ENCODE measurements at regions not wholly inside any gene's neighbourhood (a gene's known extent, or its start where the extent isn't known, plus 50 kb on each side); places are given as distances from the start of the nearest gene placed in this dataset.

DNA sequence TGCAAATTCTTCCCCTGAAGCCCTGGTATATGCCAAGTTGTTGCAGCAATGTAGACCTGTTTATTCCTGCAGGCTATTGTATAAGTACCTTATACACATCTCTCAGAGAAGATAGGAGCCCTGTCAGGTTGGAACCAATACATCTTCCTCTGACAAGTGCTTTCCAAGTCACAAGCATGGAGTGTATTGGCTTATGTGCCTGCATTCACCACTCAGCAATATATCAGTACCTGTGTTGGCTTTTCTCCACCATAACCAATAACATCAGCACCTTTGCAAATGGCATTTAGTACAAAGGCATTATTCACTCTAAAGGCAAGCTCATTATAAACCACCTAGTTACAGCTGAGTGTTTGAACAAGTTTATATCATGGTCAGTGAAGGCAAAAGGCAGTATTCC lies 611.7 kb upstream of the CNTN5 start:
- Histone ChIP-seq H3K27ac (ENCODE audit: low read depth in 1 of 2, low read length in 2 of 2) (no peak overlapping the region), H3K9me3 (ENCODE audit: control insufficient read depth in 4 of 4, low read length in 3 of 4) (no peaks in the 10 kb centered on the region), H3K4me1 (ENCODE audit: control insufficient read depth in 4 of 4, insufficient read depth in 4 of 4, low read length in 3 of 4) (no peaks in the 10 kb centered on the region), H3K9ac (ENCODE audit: low read depth in 1 of 2, low read length in 2 of 2) (no peak overlapping the region), H3K4me3 (ENCODE audit: low read depth in 1 of 3, low read length in 3 of 3) (no peak overlapping the region), H3K27me3 (ENCODE audit: control insufficient read depth in 4 of 4, insufficient read depth in 4 of 4, low read length in 3 of 4) (no peaks in the 10 kb centered on the region), H3K36me3 (ENCODE audit: control insufficient read depth in 4 of 4, insufficient read depth in 3 of 4, low read depth in 1 of 4, low read length in 3 of 4) (no peaks in the 10 kb centered on the region)
- DNase-seq (ENCODE audit: low spot score): no peak
- TF ChIP-seq TAF1 (conservative IDR thresholded peaks at IDR 0.05): no peak
- TF ChIP-seq FOXA2 (IDR thresholded peaks at IDR 0.05): no peak
- TF ChIP-seq, protein P1, sequence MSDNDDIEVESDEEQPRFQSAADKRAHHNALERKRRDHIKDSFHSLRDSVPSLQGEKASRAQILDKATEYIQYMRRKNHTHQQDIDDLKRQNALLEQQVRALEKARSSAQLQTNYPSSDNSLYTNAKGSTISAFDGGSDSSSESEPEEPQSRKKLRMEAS (IDR thresholded peaks at IDR 0.05): no peak
- no peak for TF ChIP-seq ATF3 (IDR thresholded peaks at IDR 0.05)
- no peak for TF ChIP-seq GABPA (IDR thresholded peaks at IDR 0.05 in 1 of 2, conservative IDR thresholded peaks at IDR 0.05 in 1 of 2)
- no peak for TF ChIP-seq ZBTB33 (IDR thresholded peaks at IDR 0.05)
- TF ChIP-seq RAD21 (IDR thresholded peaks at IDR 0.05): no peak
- TF ChIP-seq NR2F2 (IDR thresholded peaks at IDR 0.05): no peak
- no peak for TF ChIP-seq JUND (IDR thresholded peaks at IDR 0.05)

DNA sequence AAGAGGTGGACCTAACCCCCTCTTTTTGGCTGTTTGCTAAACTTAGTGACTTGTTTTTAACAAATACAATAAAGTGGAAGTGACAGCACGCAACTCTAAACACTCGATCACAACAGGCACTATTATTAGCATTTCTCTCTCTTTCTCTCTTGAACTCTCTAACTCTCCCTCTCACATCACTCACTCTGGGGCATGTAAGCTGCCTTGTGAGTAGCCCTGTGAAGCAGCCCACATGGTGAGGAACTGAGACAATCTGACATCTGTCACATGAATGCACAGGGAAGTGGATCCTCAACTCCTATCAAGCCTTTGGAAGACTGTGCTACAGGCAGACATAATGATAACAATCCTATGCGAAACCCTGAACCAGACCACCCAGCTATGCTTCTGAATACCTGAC lies 609.0 kb upstream of the CNTN5 start:
- no peak overlapping the region for H3K9ac ChIP-seq (ENCODE audit: low read depth in 1 of 2, low read length in 2 of 2)
- DNase-seq (ENCODE audit: low spot score): no peak
- no peaks in the 10 kb centered on the region for H3K4me1 ChIP-seq (ENCODE audit: control insufficient read depth in 4 of 4, insufficient read depth in 4 of 4, low read length in 3 of 4)
- H3K27ac ChIP-seq (ENCODE audit: low read depth in 1 of 2, low read length in 2 of 2): no peak overlapping the region
- H3K27me3 ChIP-seq (ENCODE audit: control insufficient read depth in 4 of 4, insufficient read depth in 4 of 4, low read length in 3 of 4): no peaks in the 10 kb centered on the region
- no peak overlapping the region for H3K4me3 ChIP-seq (ENCODE audit: low read depth in 1 of 3, low read length in 3 of 3)
- H3K9me3 ChIP-seq (ENCODE audit: control insufficient read depth in 4 of 4, low read length in 3 of 4): no peaks in the 10 kb centered on the region
- WGBS: 74% methylated on average over 3 of the region's 3 CpGs
- H3K36me3 ChIP-seq (ENCODE audit: control insufficient read depth in 4 of 4, insufficient read depth in 3 of 4, low read depth in 1 of 4, low read length in 3 of 4): no peaks in the 10 kb centered on the region
- TF ChIP-seq JUND (IDR thresholded peaks at IDR 0.05) (no peak), NR2F2 (IDR thresholded peaks at IDR 0.05) (no peak), ZBTB33 (IDR thresholded peaks at IDR 0.05) (no peak), HNF4A (conservative IDR thresholded peaks at IDR 0.05) (no peak), RXRA (IDR thresholded peaks at IDR 0.05) (no peak), RAD21 (IDR thresholded peaks at IDR 0.05) (no peak), EGR1 (IDR thresholded peaks at IDR 0.05; ENCODE audit: low read depth in 2 of 2) (no peak)

GRCh38 chr11:98417256-98417755 lies 603.4 kb upstream of the CNTN5 start:
- Histone ChIP-seq H3K27me3 (ENCODE audit: control insufficient read depth in 4 of 4, insufficient read depth in 4 of 4, low read length in 3 of 4) (no peaks in the 10 kb centered on the region), H3K9me3 (ENCODE audit: control insufficient read depth in 4 of 4, low read length in 3 of 4) (no peaks in the 10 kb centered on the region), H3K27ac (ENCODE audit: low read depth in 1 of 2, low read length in 2 of 2) (no peak overlapping the region), H3K4me3 (ENCODE audit: low read depth in 1 of 3, low read length in 3 of 3) (no peak overlapping the region), H3K36me3 (ENCODE audit: control insufficient read depth in 4 of 4, insufficient read depth in 3 of 4, low read depth in 1 of 4, low read length in 3 of 4) (no peaks in the 10 kb centered on the region), H3K9ac (ENCODE audit: low read depth in 1 of 2, low read length in 2 of 2) (no peak overlapping the region), H3K4me1 (ENCODE audit: control insufficient read depth in 4 of 4, insufficient read depth in 4 of 4, low read length in 3 of 4) (no peaks in the 10 kb centered on the region)
- 76% methylated on average over 3 of the region's 3 CpGs for whole genome bisulfite sequencing
- no peak for DNase-seq (ENCODE audit: low spot score)
- TF ChIP-seq JUND (IDR thresholded peaks at IDR 0.05) (no peak), HNF4A (conservative IDR thresholded peaks at IDR 0.05) (no peak), FOXA1 (IDR thresholded peaks at IDR 0.05) (no peak), RXRA (IDR thresholded peaks at IDR 0.05) (no peak), FOXA2 (IDR thresholded peaks at IDR 0.05) (no peak), EGR1 (IDR thresholded peaks at IDR 0.05; ENCODE audit: low read depth in 2 of 2) (no peak), HNF4G (IDR thresholded peaks at IDR 0.05) (no peak), ZBTB33 (IDR thresholded peaks at IDR 0.05) (no peak), GABPA (IDR thresholded peaks at IDR 0.05 in 1 of 2, conservative IDR thresholded peaks at IDR 0.05 in 1 of 2) (no peak)
- TF ChIP-seq, protein P2, sequence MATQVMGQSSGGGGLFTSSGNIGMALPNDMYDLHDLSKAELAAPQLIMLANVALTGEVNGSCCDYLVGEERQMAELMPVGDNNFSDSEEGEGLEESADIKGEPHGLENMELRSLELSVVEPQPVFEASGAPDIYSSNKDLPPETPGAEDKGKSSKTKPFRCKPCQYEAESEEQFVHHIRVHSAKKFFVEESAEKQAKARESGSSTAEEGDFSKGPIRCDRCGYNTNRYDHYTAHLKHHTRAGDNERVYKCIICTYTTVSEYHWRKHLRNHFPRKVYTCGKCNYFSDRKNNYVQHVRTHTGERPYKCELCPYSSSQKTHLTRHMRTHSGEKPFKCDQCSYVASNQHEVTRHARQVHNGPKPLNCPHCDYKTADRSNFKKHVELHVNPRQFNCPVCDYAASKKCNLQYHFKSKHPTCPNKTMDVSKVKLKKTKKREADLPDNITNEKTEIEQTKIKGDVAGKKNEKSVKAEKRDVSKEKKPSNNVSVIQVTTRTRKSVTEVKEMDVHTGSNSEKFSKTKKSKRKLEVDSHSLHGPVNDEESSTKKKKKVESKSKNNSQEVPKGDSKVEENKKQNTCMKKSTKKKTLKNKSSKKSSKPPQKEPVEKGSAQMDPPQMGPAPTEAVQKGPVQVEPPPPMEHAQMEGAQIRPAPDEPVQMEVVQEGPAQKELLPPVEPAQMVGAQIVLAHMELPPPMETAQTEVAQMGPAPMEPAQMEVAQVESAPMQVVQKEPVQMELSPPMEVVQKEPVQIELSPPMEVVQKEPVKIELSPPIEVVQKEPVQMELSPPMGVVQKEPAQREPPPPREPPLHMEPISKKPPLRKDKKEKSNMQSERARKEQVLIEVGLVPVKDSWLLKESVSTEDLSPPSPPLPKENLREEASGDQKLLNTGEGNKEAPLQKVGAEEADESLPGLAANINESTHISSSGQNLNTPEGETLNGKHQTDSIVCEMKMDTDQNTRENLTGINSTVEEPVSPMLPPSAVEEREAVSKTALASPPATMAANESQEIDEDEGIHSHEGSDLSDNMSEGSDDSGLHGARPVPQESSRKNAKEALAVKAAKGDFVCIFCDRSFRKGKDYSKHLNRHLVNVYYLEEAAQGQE (IDR thresholded peaks at IDR 0.05): no peak
